Transverse colon (tissue), 4 donors: ENCODE measurements at regions not wholly inside any gene's neighbourhood (a gene's known extent, or its start where the extent isn't known, plus 50 kb on each side); places are given as distances from the start of the nearest gene placed in this dataset.

Experiments used
- DNase-seq: peaks from one replicate; pipeline ENCODE4 v3.0.0-alpha.2; 2019
- H3K27ac ChIP-seq, 4 donors: fragments of 200-600 bp; sonication (generic); 2 replicates each; pipeline ENCODE4 v1.5.1; 2016 to 2018; ENCODE audit warnings: inconsistent platforms in 4 of 4
- H3K27me3 ChIP-seq: fragments of 200-600 bp; sonication (generic); 2 replicates; pipeline ENCODE4 v1.5.1; 2017; ENCODE audit warnings: inconsistent platforms
- H3K36me3 ChIP-seq, 4 donors: fragments of 200-600 bp; sonication (generic); 2 replicates each; pipeline ENCODE4 v1.5.1; 2017 to 2019; ENCODE audit warnings: inconsistent platforms in 4 of 4
- H3K4me1 ChIP-seq, 4 donors: fragments of 200-600 bp; sonication (generic); 2 replicates each; pipeline ENCODE4 v1.5.1; 2017 to 2020; ENCODE audit warnings: inconsistent platforms in 4 of 4
- H3K4me3 ChIP-seq, 4 donors: fragments of 200-600 bp; sonication (generic); 1 replicate in 1 of 4; 2 replicates in 3 of 4; pipeline versions ENCODE4 v1.5.1 to v1.6.1; 2017 to 2019; ENCODE audit warnings: inconsistent platforms in 4 of 4
- H3K9me3 ChIP-seq, 2 donors: fragments of 200-600 bp; sonication (generic); 2 replicates each; pipeline ENCODE4 v1.5.1; 2017 to 2019; ENCODE audit warnings: inconsistent platforms in 2 of 2
- EP300 ChIP-seq: sonication (generic); formaldehyde crosslinking; IDR thresholded peaks from one replicate; pipeline ENCODE4 v1.6.1; 2017; ENCODE audit warnings: antibody characterized with exemption, low read depth
- POLR2A ChIP-seq: fragments of 450-650 bp; IDR thresholded peaks from one replicate; pipeline ENCODE4 v1.6.1; 2016; ENCODE audit warnings: antibody characterized with exemption, mild to moderate bottlenecking, moderate library complexity
- POLR2AphosphoS5 ChIP-seq, 3 donors: sonication (generic); formaldehyde crosslinking; IDR thresholded peaks; one replicate each; pipeline ENCODE4 v1.6.1; 2016; ENCODE audit warnings: antibody characterized with exemption in 3 of 3
- WGBS, 2 donors: methylation state at CpG; one replicate each; pipeline ENCODE4 v1.1.5; 2018; ENCODE audit warnings: low coverage in 1 of 2; 5-methylcytosine and 5-hydroxymethylcytosine counted together
- in situ Hi-C, 4 donors: fragments of 200-750 bp; cut with MboI; loops; one replicate each; pipeline versions ENCODE4 v1.15.0 to v1.15.1; 2017; ENCODE audit warnings: low sequenced_read_pairs in 3 of 4, low pct_ligation_motif_present in 1 of 4, low pct_unique_long_range_greater_than_20kb in 1 of 4
- intact Hi-C: fragments of 100-400 bp; cut with DNase I; formaldehyde crosslinking; loops from one replicate; pipeline ENCODE4 v1.15.1; 2023; ENCODE audit warnings: low total_unique reads
- TF ChIP-seq, protein P1 (sequence below), 5 experiments: fragments of 200-600 bp in 3 of 5; fragments of 450-650 bp in 2 of 5; sonication (generic) in 3 of 5; IDR thresholded peaks; 1 replicate in 2 of 5; 2 replicates in 3 of 5; pipeline ENCODE4 v1.5.1; 2016 to 2017; ENCODE audit warnings: antibody characterized with exemption in 5 of 5, inconsistent platforms in 3 of 5, mild to moderate bottlenecking in 2 of 5, moderate library complexity in 1 of 5

DNA sequence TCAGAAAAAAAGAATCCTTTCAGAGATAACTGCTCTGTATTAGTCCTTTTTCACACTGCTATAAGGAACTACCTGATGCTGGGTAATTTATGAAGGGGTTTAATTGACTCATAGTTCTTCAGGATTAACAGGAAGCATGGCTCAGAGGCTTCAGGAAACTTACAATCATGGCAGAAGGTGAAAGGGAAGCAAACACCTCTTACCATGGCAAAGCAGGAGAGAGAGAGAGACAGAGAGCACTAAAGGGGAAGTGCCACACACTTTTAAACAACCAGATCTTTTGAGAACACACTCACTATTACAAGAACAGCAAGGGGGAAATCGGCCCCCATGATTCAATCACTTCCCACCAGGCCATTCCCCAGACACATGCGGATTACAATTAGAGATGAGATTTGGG, 114.2 kb downstream of the TES start:
- H3K9me3 ChIP-seq = no peaks in the 10 kb centered on the region
- no peaks in the 10 kb centered on the region for H3K4me1 ChIP-seq
- intact Hi-C loops = no loop called here
- no peaks in the 10 kb centered on the region for H3K27me3 ChIP-seq
- no peaks in the 10 kb centered on the region for H3K36me3 ChIP-seq
- DNase-seq = no peak
- TF ChIP-seq, protein P1, sequence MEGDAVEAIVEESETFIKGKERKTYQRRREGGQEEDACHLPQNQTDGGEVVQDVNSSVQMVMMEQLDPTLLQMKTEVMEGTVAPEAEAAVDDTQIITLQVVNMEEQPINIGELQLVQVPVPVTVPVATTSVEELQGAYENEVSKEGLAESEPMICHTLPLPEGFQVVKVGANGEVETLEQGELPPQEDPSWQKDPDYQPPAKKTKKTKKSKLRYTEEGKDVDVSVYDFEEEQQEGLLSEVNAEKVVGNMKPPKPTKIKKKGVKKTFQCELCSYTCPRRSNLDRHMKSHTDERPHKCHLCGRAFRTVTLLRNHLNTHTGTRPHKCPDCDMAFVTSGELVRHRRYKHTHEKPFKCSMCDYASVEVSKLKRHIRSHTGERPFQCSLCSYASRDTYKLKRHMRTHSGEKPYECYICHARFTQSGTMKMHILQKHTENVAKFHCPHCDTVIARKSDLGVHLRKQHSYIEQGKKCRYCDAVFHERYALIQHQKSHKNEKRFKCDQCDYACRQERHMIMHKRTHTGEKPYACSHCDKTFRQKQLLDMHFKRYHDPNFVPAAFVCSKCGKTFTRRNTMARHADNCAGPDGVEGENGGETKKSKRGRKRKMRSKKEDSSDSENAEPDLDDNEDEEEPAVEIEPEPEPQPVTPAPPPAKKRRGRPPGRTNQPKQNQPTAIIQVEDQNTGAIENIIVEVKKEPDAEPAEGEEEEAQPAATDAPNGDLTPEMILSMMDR (IDR thresholded peaks at IDR 0.05) = no peak
- TF ChIP-seq POLR2A (no peak), POLR2AphosphoS5 (IDR thresholded peaks at IDR 0.05) (no peak), EP300 (no peak)
- in situ Hi-C loops = no loop called here
- H3K4me3 ChIP-seq = no peak overlapping the region
- H3K27ac ChIP-seq = no peak overlapping the region
- WGBS, 2 donors = 76 to 88% methylated on average over 2 of the region's 2 CpGs

DNA sequence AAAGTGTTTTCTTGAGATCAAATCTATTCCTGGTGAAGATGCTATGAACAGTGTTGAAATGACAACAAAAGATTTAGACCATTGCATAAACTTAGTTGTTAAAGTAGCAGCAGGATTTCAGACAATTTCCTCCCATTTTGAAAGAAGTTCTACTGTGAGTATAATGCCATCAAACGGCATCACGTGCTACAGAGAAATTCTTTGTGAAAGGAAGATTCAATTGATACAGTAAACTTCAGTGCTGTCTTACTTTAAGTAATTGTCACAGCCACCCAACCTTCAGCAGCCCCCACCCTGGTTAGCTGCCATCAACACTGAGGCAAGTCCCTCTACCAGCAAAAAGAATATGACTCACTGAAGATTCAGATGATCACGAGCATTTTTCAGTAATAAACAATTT, 115.2 kb downstream of the TES start:
- WGBS, 2 donors = 82 to 85% methylated on average over 3 of the region's 3 CpGs
- in situ Hi-C loops = no loop called here
- TF ChIP-seq POLR2AphosphoS5 (IDR thresholded peaks at IDR 0.05) (no peak), EP300 (no peak), POLR2A (no peak)
- TF ChIP-seq, protein P1 (IDR thresholded peaks at IDR 0.05) = no peak
- H3K36me3 ChIP-seq = no peaks in the 10 kb centered on the region
- no peak overlapping the region for H3K27ac ChIP-seq
- DNase-seq = no peak
- no peaks in the 10 kb centered on the region for H3K27me3 ChIP-seq
- H3K4me1 ChIP-seq = no peaks in the 10 kb centered on the region
- no peak overlapping the region for H3K4me3 ChIP-seq
- intact Hi-C loops = no loop called here
- H3K9me3 ChIP-seq = no peaks in the 10 kb centered on the region

DNA sequence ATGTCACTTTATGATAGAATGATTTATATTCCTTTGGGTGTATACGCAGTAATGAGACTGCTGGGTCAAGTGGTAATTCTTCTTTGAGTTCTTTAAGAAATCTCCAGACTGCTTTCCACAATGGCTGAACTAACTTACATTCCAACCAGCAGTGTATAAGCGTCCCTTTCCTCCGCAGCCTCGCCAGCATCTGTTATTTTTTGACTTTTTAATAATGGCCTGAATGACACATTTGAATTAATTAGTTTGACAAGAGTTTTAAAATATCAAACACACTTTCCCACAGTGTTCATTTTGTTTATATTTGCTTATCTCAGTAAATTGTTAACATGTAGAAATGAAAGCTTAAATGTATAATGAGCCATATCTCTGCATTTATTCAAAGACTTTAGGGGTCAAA, 116.8 kb downstream of the TES start:
- TF ChIP-seq EP300 (no peak), POLR2AphosphoS5 (IDR thresholded peaks at IDR 0.05) (no peak), POLR2A (no peak)
- TF ChIP-seq, protein P1 (IDR thresholded peaks at IDR 0.05) = no peak
- H3K36me3 ChIP-seq = no peaks in the 10 kb centered on the region
- no peak for DNase-seq
- in situ Hi-C loops (no loop called here), intact Hi-C loops (no loop called here)
- no peaks in the 10 kb centered on the region for H3K4me1 ChIP-seq
- no peak overlapping the region for H3K4me3 ChIP-seq
- no peaks in the 10 kb centered on the region for H3K27me3 ChIP-seq
- 93 to 97% methylated on average over 4 of the region's 4 CpGs for WGBS, 2 donors
- no peaks in the 10 kb centered on the region for H3K9me3 ChIP-seq
- no peak overlapping the region for H3K27ac ChIP-seq

DNA sequence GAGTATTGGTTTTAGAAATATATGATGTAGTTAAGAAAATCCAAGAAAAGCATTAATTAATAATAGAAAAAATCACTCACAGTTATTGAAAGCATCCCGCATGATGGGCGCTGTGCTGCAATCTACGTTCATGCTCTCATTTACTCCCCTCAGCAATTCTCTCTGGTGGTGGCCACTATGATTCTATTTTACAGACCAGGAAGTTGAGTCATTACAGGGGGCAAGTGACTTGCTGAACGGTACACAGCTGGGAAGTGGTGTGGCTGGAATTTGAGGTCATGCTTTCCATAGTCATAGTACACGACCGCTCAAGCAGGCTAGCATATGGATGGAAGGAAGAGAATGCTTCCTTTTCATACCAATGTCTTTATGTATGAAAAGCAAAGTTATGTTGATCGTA, 117.4 kb downstream of the TES start:
- peak overlapping the region in 2 of 4 donors; percentile 7 to 8 for H3K27ac ChIP-seq
- no peak overlapping the region for H3K4me3 ChIP-seq
- H3K4me1 ChIP-seq = no peaks in the 10 kb centered on the region
- WGBS, 2 donors = 82 to 94% methylated on average over 5 to 7 of the region's 7 CpGs
- TF ChIP-seq POLR2AphosphoS5 (IDR thresholded peaks at IDR 0.05) (no peak), EP300 (no peak), POLR2A (no peak)
- TF ChIP-seq, protein P1 (IDR thresholded peaks at IDR 0.05) = no peak
- H3K36me3 ChIP-seq = no peaks in the 10 kb centered on the region
- in situ Hi-C loops = no loop called here
- DNase-seq = no peak
- intact Hi-C loops = no loop called here
- H3K9me3 ChIP-seq = no peaks in the 10 kb centered on the region
- no peaks in the 10 kb centered on the region for H3K27me3 ChIP-seq
